K562 (cell line): ENCODE measurements at regions not wholly inside any gene's neighbourhood (a gene's known extent, or its start where the extent isn't known, plus 50 kb on each side); places are given as distances from the start of the nearest gene placed in this dataset.

Experiments used
- ATF2 ChIP-seq: sonication (generic); formaldehyde crosslinking; IDR thresholded peaks from 2 replicates; pipeline ENCODE4 v1.8.1; 2022; ENCODE audit warnings: missing genetic modification reagents
- ATF3 ChIP-seq, 2 experiments: fragments of 450-650 bp in 1 of 2; sonication (generic) in 1 of 2; formaldehyde crosslinking in 1 of 2; IDR thresholded peaks in 1 of 2; conservative IDR thresholded peaks in 1 of 2; 2 replicates each; pipeline versions ENCODE4 v1.6.1 to v1.8.1; 2016 to 2023; ENCODE audit warnings: mild to moderate bottlenecking in 2 of 2, moderate library complexity in 2 of 2, inconsistent platforms in 1 of 2, missing genetic modification reagents in 1 of 2
- CTCF ChIP-seq, 3 experiments: IDR thresholded peaks in 2 of 3; conservative IDR thresholded peaks in 1 of 3; 2 replicates each; pipeline ENCODE4 v1.5.1; 2011 to 2012; ENCODE audit warnings: low read length in 3 of 3, mild to moderate bottlenecking in 3 of 3, control low read depth in 2 of 3, improper control_type of control experiment in 1 of 3, inconsistent platforms in 1 of 3, low read depth in 1 of 3, mixed read lengths in 1 of 3, moderate library complexity in 1 of 3; ENCODE audit not compliant: insufficient read depth in 2 of 3
- EZH2 ChIP-seq: IDR thresholded peaks from 2 replicates; pipeline ENCODE4 v1.6.1; 2012; ENCODE audit warnings: low read depth, mild to moderate bottlenecking, inconsistent platforms, low read length, borderline replicate concordance
- GABPA ChIP-seq: fragments of 200-800 bp; sonication (Bioruptor generic); conservative IDR thresholded peaks from 2 replicates; pipeline ENCODE4 v1.6.1; 2016; ENCODE audit warnings: low read depth, missing genetic modification characterization, missing compliant biosample characterization
- PHF20 ChIP-seq: fragments of 450-650 bp; IDR thresholded peaks from 2 replicates; pipeline ENCODE4 v1.6.1; 2018; ENCODE audit not compliant: partially characterized antibody
- POLR2A ChIP-seq: fragments of 450-650 bp; conservative IDR thresholded peaks from 2 replicates; pipeline ENCODE4 v1.6.1; 2016
- SETDB1 ChIP-seq: IDR thresholded peaks from one replicate; pipeline ENCODE4 v1.6.1; 2012; ENCODE audit warnings: low read length, control low read depth, inconsistent platforms
- USF1 ChIP-seq: sonication (generic); formaldehyde crosslinking; IDR thresholded peaks from 2 replicates; pipeline ENCODE4 v1.9.0; 2022; ENCODE audit warnings: mild to moderate bottlenecking, missing genetic modification reagents
- ZNF274 ChIP-seq: IDR thresholded peaks from 2 replicates; pipeline ENCODE4 v1.6.1; 2011; ENCODE audit warnings: low read depth, mild to moderate bottlenecking, low read length, moderate library complexity, borderline replicate concordance

DNA sequence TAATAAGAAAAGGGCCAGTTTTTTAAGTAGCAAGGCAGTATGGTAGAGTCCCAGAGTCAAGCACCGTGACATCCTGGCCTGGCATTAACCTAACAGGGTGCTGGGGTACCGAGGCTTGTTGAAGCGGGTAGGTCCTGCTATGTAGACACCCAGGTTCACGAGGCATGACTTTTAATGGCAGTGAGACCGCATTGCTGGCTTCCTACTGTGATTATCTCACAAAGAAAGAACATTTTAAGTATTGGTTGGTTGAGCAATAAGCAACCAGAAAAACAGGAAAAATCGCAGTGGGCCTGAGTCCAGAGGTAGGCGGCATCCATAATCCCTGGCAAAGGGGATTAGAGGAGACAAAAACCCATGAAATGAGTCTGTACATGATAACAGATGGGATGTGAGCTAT is 927.9 kb upstream of the ACVR2A start:
- TF ChIP-seq USF1 (CRISPR knock-in tag) (no peak), POLR2A (no peak), GABPA (tag) (no peak), CTCF (IDR thresholded peaks at IDR 0.05 in 2 of 3, conservative IDR thresholded peaks at IDR 0.05 in 1 of 3; ENCODE audit: insufficient read depth in 2 of 3, low read depth in 1 of 3, low read length in 3 of 3) (no peak), ATF3 (IDR thresholded peaks at IDR 0.05) (no peak), ATF3 (CRISPR knock-in tag; conservative IDR thresholded peaks at IDR 0.05) (no peak), SETDB1 (no peak), EZH2 (no peak), ATF2 (CRISPR knock-in tag) (no peak), PHF20 (no peak), ZNF274 (no peak)
